GM19240 (cell line): ENCODE measurements at regions not wholly inside any gene's neighbourhood (a gene's known extent, or its start where the extent isn't known, plus 50 kb on each side); places are given as distances from the start of the nearest gene placed in this dataset.

ENCODE experiments used
- DNase-seq: peaks from one replicate; pipeline ENCODE4 v3.0.0; 2011; ENCODE audit warnings: low spot score; ENCODE audit not compliant: insufficient read length

GRCh38 chr16:17861981-17862479 lies 391.3 kb upstream of the XYLT1 start:
- no peak for DNase-seq

GRCh38 chr16:17858061-17858460 lies 387.3 kb upstream of the XYLT1 start:
- no peak for DNase-seq

GRCh38 chr16:17853958-17854357 lies 383.2 kb upstream of the XYLT1 start:
- no peak for DNase-seq

- no peak for DNase-seq
These were observed 382.4 kb upstream of the XYLT1 start for GRCh38 chr16:17852977-17853702.

- DNase-seq = no peak
These were observed 380.0 kb upstream of the XYLT1 start for GRCh38 chr16:17850581-17851250.

GRCh38 chr16:17847234-17847795 lies 376.6 kb upstream of the XYLT1 start:
- DNase-seq = no peak

GRCh38 chr16:17846030-17846429 lies 375.3 kb upstream of the XYLT1 start:
- DNase-seq = no peak

GRCh38 chr16:17845031-17845430 lies 374.3 kb upstream of the XYLT1 start:
- no peak for DNase-seq

GRCh38 chr16:17843905-17844304 lies 373.1 kb upstream of the XYLT1 start:
- no peak for DNase-seq

- DNase-seq = no peak
These were observed 369.1 kb upstream of the XYLT1 start for GRCh38 chr16:17839907-17840306.

GRCh38 chr16:17839272-17839671 lies 368.5 kb upstream of the XYLT1 start:
- DNase-seq = no peak

GRCh38 chr16:17836868-17837602 lies 366.3 kb upstream of the XYLT1 start:
- DNase-seq = no peak

GRCh38 chr16:17835118-17835876 lies 364.5 kb upstream of the XYLT1 start:
- no peak for DNase-seq

- DNase-seq = no peak
These were observed 362.0 kb upstream of the XYLT1 start for GRCh38 chr16:17832738-17833137.

GRCh38 chr16:17831330-17831729 lies 360.6 kb upstream of the XYLT1 start:
- DNase-seq = no peak

GRCh38 chr16:17830651-17831050 lies 359.9 kb upstream of the XYLT1 start:
- no peak for DNase-seq

GRCh38 chr16:17829811-17830210 lies 359.1 kb upstream of the XYLT1 start:
- no peak for DNase-seq

GRCh38 chr16:17828012-17828411 lies 357.3 kb upstream of the XYLT1 start:
- no peak for DNase-seq

GRCh38 chr16:17827313-17827712 lies 356.6 kb upstream of the XYLT1 start:
- DNase-seq = no peak

GRCh38 chr16:17817943-17818342 lies 347.2 kb upstream of the XYLT1 start:
- no peak for DNase-seq

GRCh38 chr16:17817260-17817659 lies 346.5 kb upstream of the XYLT1 start:
- no peak for DNase-seq
